ENCODE measurements at regions not wholly inside any gene's neighbourhood (a gene's known extent, or its start where the extent isn't known, plus 50 kb on each side); places are given as distances from the start of the nearest gene placed in this dataset.

DNA sequence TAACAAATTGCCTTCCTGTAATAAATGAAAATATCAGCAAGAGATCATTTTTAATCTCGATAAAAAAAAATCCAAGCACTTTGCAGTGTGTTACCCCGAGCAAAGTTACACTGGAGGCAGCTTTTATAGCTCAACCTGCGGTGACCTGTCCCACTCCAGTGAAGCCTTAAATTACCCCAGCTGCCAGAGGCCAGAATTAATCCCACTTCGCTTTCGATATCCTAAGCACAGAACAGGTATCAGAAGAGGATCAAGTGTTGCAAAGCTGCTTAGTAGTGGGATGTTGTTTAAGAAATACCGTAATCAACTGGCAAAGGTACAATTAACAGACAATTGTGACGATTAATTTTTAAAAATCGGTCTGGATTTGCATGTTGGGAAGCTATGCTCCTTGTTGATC, 314.0 kb downstream of the AGTPBP1 start:
- DNase-seq: no peak

GRCh38 chr9:85425153-85425611, 316.6 kb downstream of the AGTPBP1 start:
- DNase-seq: peak; percentile 19

GRCh38 chr9:85423422-85423821, 318.3 kb downstream of the AGTPBP1 start:
- DNase-seq: no peak

- no peak for DNase-seq
Observed at GRCh38 chr9:85421641-85422040, 320.1 kb downstream of the AGTPBP1 start.

GRCh38 chr9:85420750-85421149, 321.0 kb downstream of the AGTPBP1 start:
- no peak for DNase-seq

DNA sequence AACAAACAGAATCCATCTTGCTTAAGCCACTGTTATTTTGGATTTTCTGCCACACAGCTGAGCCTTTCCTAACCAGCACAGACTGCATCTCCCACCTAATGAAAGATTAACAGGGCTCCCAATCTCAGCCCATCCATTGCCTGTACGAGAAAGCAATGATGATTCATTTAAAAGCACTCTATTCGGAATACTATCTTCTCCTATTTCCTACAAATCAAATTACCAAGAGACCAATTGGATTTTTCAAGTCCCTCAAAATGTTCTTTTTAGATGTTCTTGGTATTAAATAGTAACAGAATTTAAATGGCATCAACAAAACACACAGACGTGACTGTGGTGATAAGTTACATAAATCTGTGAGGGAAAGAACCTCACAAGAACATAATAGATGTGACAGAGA, 324.1 kb downstream of the AGTPBP1 start:
- no peak for DNase-seq

DNA sequence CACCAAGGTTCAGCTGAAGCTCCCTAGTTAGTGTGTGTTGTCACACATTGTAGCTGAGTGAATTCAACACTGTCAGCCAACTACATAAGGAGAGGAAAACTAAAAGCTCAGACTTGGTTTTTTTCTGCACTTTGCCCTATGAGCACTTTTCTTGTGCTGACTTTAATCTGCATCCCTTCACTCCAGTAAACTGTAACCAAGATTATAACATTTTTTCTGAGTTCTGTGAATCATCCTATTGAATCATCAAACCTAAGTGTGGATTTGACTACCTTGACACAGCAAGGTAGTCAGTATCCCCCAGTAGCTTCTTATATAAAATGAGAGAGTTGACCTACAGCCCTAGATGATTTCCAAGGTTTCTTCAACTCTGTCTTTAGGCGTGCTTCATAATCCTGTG, 325.0 kb downstream of the AGTPBP1 start:
- no peak for DNase-seq

- no peak for DNase-seq
Observed at GRCh38 chr9:85414390-85414789, 327.4 kb downstream of the AGTPBP1 start.

DNA sequence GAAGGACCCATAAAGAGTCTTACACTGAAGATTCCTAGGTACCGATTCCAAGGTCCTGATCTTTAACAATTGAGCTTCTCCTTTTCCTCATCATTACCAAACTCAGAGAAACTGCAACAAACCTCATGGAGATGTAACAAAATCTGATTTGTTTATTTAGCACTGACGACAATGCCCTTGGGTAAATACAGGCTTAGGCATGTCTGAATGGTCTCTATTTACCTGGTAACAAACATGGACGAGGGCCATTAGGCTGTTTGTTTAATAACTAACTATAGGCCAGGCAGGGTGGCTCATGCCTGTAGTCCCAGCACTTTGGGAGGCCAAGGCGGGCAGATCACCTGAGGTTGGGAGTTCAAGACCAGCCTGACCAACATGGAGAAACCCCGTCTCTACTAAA, 333.3 kb downstream of the AGTPBP1 start:
- DNase-seq: no peak

- no peak for DNase-seq
Observed at GRCh38 chr9:85405566-85405950, 336.2 kb downstream of the AGTPBP1 start.

DNA sequence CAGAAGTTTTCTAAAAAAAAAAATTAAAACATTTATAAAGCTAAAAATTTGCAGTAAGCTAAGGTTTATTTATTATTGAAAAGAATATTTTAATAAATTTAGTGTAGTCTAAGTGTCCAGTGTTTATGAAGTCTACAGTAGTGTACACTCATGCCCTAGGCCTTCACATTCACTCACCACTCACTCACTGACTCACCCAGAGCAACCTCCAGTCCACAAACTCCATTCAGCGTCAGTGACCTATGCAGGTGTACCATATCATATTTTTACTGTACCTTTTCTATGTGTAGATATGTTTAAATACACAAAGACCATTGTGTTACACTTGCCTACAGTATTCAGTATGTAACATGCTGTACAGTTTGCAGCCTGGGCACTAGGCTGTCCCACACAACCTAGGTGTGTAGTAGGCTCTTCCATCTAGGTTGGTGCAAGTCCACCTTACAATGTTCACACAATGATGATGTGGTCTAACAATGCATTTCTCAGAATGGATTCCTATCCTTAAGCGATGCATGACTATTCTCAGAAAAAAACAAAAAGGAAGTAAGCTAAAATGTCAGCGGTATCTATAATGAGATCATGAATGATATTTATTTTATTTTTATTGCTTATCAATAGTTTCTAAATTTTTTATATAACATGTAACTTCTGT, 336.7 kb downstream of the AGTPBP1 start:
- no peak for DNase-seq

GRCh38 chr9:85402551-85402950, 339.2 kb downstream of the AGTPBP1 start:
- DNase-seq: no peak

GRCh38 chr9:85401998-85402397, 339.8 kb downstream of the AGTPBP1 start:
- DNase-seq: no peak

- no peak for DNase-seq
Observed at GRCh38 chr9:85397005-85397404, 344.7 kb downstream of the AGTPBP1 start.

DNA sequence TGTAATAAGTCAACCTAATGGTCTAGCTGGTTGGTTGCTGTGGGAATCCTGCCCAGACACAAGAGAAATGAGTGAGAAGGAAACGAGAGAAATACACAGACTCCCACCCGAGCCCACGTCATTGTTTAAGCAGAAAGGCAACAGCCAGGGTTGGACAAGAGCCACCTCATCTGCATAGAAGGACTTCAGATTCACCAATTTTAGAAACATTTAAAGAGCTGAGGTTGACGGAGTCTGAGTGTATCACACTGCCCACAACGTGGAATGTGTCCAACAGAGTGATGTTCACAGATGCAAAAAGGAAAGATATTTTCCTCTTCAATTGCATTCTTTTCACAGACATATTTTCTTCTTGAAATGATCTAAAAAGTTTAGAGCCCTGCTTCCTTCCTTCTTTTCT, 349.5 kb downstream of the AGTPBP1 start:
- DNase-seq: no peak

- peak; percentile 1 for DNase-seq
Observed at GRCh38 chr9:85377731-85378289, 363.9 kb downstream of the AGTPBP1 start.

DNA sequence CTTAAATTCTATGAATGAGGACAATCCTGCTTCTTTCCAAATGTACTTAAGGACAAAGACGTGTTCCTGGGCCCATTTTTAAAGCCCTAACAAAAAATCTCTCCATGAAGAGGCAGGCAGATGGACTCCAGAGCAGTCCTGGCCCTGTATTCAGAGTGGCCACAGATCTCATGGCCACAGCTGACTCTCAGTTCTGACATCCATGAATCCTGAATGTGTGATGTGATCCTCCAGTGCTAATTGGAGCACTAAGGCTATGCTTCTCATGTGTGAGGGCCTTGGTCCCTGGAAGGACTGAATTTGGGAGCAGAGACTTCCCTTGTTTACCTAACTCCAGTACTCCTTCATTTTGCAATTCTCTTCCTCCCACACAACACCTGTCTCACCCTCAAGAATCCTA, 373.0 kb downstream of the AGTPBP1 start:
- DNase-seq: no peak

DNA sequence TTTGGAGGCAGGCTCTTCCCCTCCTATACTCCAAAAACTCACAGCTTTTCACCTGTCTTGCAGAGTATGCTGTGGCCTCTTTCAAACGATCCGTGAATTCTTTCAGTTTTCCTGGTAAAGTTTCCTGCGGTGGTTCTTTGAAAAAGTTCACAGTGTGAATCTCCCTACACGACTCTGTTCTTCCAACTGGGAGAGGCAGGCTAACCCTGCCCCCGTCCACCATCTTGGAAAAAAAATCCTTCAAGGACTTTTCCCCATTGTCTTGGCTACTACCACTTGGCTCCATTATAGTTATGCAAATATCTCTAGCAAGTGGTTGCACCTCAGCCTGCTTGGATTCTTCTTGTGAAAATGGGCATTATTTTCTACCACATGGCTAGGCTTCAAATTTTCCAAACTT, 382.6 kb downstream of the AGTPBP1 start:
- DNase-seq: no peak

GRCh38 chr9:85349046-85349445, 392.7 kb downstream of the AGTPBP1 start:
- no peak for DNase-seq

GRCh38 chr9:85347541-85347940, 394.2 kb downstream of the AGTPBP1 start:
- DNase-seq: no peak

DNA sequence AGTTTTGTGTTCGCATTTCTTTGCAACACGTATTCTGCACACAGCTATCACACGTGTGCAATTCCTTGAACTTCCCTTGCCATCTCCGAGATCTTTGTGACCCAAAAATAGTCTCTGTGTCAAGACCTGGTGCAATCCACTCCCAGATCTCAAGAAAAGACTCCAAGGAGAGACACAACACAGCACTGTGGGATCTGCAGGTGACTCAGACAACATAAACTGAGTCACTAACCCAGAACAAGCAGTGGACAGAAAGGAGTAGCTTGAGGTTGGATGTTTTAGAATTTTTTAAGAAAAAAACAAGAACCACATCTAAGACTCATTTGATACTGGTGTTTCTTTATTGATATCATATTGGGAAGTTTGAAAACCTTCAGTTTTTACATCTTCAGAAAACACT, 396.9 kb downstream of the AGTPBP1 start:
- DNase-seq: no peak

- no peak for DNase-seq
Observed at GRCh38 chr9:85339338-85339737, 402.4 kb downstream of the AGTPBP1 start.

- no peak for DNase-seq
Observed at GRCh38 chr9:85334228-85334627, 407.5 kb downstream of the AGTPBP1 start.

- DNase-seq: no peak
Observed at GRCh38 chr9:85332487-85332886, 409.3 kb downstream of the AGTPBP1 start.

GRCh38 chr9:85331626-85332025, 410.1 kb downstream of the AGTPBP1 start:
- DNase-seq: no peak

Measured in NCI-H1105 treated with DMSO at 0.1 percent for 48 hours (cell line).